Epithelial cell of proximal tubule (primary cell): ENCODE measurements at regions not wholly inside any gene's neighbourhood (a gene's known extent, or its start where the extent isn't known, plus 50 kb on each side); places are given as distances from the start of the nearest gene placed in this dataset.

Source experiments
- DNase-seq: peaks from one replicate; pipeline ENCODE4 v3.0.0-alpha.2; 2011; ENCODE audit warnings: low read depth
- H3K4me3 ChIP-seq: 2 replicates; pipeline ENCODE4 v1.5.1; 2011; ENCODE audit warnings: low read depth, mild to moderate bottlenecking, low read length
- TF ChIP-seq, protein P1 (sequence below): conservative IDR thresholded peaks from 2 replicates; pipeline ENCODE4 v1.5.1; 2012; ENCODE audit warnings: low read depth, mild to moderate bottlenecking, low read length

DNA sequence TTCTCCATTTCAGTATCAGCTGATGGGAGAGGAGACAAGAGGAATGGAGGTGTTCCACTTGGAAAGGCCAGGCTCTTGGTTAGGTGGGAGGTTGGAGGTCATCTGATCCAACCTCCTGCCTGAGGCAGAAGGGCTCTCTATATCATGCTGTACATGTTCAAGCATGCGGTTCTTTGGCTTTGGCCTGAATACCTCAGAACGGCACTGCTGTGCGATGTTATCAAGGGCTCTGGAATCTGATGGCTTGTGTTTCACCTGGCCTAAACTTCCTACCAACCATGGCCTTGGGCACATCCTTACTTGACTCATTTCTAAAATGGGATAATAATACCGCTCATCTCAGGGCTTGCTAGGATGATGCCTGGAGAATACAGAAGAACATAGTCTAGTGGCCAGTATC lies 90.1 kb upstream of the FAM169A start:
- DNase-seq = no peak
- TF ChIP-seq, protein P1, sequence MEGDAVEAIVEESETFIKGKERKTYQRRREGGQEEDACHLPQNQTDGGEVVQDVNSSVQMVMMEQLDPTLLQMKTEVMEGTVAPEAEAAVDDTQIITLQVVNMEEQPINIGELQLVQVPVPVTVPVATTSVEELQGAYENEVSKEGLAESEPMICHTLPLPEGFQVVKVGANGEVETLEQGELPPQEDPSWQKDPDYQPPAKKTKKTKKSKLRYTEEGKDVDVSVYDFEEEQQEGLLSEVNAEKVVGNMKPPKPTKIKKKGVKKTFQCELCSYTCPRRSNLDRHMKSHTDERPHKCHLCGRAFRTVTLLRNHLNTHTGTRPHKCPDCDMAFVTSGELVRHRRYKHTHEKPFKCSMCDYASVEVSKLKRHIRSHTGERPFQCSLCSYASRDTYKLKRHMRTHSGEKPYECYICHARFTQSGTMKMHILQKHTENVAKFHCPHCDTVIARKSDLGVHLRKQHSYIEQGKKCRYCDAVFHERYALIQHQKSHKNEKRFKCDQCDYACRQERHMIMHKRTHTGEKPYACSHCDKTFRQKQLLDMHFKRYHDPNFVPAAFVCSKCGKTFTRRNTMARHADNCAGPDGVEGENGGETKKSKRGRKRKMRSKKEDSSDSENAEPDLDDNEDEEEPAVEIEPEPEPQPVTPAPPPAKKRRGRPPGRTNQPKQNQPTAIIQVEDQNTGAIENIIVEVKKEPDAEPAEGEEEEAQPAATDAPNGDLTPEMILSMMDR = no peak
- H3K4me3 ChIP-seq = no peak overlapping the region

GRCh38 chr5:74954919-74955318 lies 88.7 kb upstream of the FAM169A start:
- no peak overlapping the region for H3K4me3 ChIP-seq
- TF ChIP-seq, protein P1 = no peak
- DNase-seq = no peak

DNA sequence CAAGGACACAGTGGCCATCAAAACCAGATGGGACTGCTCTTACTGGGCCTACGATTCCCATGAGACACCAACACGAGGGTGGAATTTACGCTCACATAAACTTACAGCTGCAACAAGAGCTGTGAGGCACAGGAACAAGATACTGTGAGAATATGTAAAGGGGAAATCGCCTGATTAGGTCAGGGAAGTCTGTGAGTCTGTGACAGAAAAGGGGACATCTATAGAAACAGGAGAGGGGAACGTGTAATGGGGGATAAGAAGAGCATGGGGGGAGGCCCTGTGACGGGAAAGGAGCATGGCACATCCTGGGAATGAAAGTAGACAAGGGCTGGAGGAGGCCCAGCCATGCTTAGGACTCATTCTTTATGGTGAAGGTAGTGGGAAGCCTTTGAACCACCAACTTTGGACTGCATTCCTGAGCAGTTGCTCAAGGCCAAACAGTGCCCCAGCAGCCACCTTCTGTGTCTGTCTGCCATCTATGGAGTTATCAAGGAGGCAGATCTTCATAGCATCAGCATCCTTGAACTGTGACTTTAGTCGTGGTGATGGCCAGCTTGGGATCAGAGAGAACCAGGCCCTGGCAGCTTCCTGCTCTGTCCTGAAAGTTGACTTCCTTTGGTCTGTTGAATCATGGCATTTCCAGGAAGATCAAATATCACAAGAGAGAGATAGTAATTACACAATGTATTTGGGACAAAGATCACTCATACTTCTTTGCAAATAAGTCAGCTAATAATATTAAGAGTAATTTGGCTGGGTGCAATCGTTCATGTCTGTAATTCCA lies 87.9 kb upstream of the FAM169A start:
- DNase-seq = no peak
- TF ChIP-seq, protein P1 = no peak

GRCh38 chr5:74953554-74953936 lies 87.4 kb upstream of the FAM169A start:
- H3K4me3 ChIP-seq = no peak overlapping the region
- TF ChIP-seq, protein P1 = no peak
- DNase-seq = no peak

More for the DNA sequence above, 87.9 kb upstream of the FAM169A start:
- no peak overlapping the region for H3K4me3 ChIP-seq

- TF ChIP-seq, protein P1 = no peak
- H3K4me3 ChIP-seq = no peak overlapping the region
- DNase-seq = no peak
Observed at GRCh38 chr5:74952406-74952805, 86.2 kb upstream of the FAM169A start.

DNA sequence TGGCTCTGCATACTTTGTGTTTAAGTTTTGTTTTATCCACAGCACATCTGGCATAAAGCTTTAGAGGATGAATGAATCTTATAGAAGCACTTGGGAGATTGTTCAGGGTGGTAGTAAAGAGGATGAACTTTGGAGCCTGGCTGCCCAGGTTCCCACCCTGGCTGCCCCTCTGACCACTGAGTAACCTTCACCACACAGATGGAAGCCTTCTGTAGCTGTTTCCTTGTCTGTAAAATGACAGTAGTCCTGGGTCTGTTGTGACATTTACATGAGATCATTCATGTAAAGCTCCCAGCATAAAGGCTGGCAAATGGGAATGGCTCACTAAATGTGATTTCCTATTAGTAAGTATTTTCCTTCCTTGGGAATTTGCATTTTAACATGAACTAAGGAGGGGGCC lies 85.7 kb upstream of the FAM169A start:
- H3K4me3 ChIP-seq = no peak overlapping the region
- TF ChIP-seq, protein P1 = no peak
- DNase-seq = no peak

DNA sequence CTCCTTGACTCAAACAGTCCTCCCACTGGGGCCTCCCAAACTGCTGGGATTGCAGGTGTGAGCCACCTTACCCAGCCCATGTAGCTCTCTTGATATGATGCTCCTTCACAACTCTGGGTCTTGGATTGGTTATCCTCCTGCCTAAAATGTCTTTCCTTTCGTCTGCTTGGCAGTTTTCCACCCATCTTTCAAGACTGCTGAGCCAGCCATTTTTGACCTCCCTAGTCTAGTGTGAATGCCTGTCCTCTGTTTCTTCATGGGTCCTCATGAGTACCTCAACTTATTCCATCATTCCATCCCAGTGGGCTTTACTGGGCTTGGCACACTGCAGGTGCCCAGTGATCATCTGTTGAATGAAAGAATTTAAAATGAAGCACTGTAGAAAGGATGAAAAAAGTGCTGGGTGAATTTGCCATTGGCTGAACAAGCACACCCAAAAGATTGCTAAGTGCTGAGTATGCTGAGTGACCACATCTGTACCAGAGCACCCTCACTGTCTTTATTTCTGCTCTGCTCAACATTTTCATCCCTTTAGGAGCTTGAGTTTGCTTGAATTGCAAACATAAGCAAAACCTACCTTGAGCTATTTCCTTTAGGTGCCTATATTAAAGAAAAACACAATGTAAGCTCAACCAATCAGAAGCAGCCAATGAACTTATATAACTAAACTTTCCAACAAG lies 84.8 kb upstream of the FAM169A start:
- no peak for DNase-seq
- TF ChIP-seq, protein P1 = no peak
- H3K4me3 ChIP-seq = no peak overlapping the region
